PC-3 (cell line): ENCODE measurements at regions not wholly inside any gene's neighbourhood (a gene's known extent, or its start where the extent isn't known, plus 50 kb on each side); places are given as distances from the start of the nearest gene placed in this dataset.

Source experiments
- CTCF ChIP-seq: fragments of 300-600 bp; sonication (generic); conservative IDR thresholded peaks from 2 replicates; pipeline ENCODE4 v1.5.1; 2017; ENCODE audit warnings: antibody characterized with exemption, low read depth, mild to moderate bottlenecking, low read length
- EZH2 ChIP-seq: fragments of 300-600 bp; sonication (generic); IDR thresholded peaks from one replicate; pipeline ENCODE4 v1.6.1; 2017; ENCODE audit warnings: antibody characterized with exemption, mild to moderate bottlenecking, low read length; ENCODE audit not compliant: unreplicated experiment

- TF ChIP-seq EZH2 (no peak), CTCF (no peak)
Observed at GRCh38 chr7:125820495-125820894, 890.9 kb upstream of the POT1 start.
